Nephron progenitor cell (in vitro differentiated cells): ENCODE measurements at regions not wholly inside any gene's neighbourhood (a gene's known extent, or its start where the extent isn't known, plus 50 kb on each side); places are given as distances from the start of the nearest gene placed in this dataset.

ENCODE experiments used
- DNase-seq: peaks from one replicate; pipeline ENCODE4 v3.0.0; 2021
- H3K27ac Mint-ChIP-seq: 2 replicates; pipeline ENCODE4 v1.8.0; 2021; ENCODE audit warnings: mild to moderate bottlenecking, moderate library complexity, mixed read lengths
- H3K27me3 Mint-ChIP-seq: 2 replicates; pipeline ENCODE4 v1.8.0; 2021; ENCODE audit warnings: mild to moderate bottlenecking, low read depth, mixed read lengths; ENCODE audit not compliant: poor library complexity
- H3K36me3 Mint-ChIP-seq: 2 replicates; pipeline ENCODE4 v1.8.0; 2021; ENCODE audit warnings: low read depth, mixed read lengths
- H3K4me1 Mint-ChIP-seq: 2 replicates; pipeline ENCODE4 v1.8.0; 2021; ENCODE audit warnings: mixed read lengths
- H3K4me3 Mint-ChIP-seq: 2 replicates; pipeline ENCODE4 v1.8.0; 2021; ENCODE audit warnings: mild to moderate bottlenecking, moderate library complexity, mixed read lengths
- H3K9me3 Mint-ChIP-seq: 2 replicates; pipeline ENCODE4 v1.8.0; 2021; ENCODE audit warnings: mild to moderate bottlenecking, moderate library complexity, mixed read lengths
- TF ChIP-seq, protein P1 (sequence below): fragments of 200-600 bp; sonication (generic); IDR thresholded peaks from 2 replicates; pipeline ENCODE4 v1.5.0; 2021; ENCODE audit warnings: antibody characterized with exemption

DNA sequence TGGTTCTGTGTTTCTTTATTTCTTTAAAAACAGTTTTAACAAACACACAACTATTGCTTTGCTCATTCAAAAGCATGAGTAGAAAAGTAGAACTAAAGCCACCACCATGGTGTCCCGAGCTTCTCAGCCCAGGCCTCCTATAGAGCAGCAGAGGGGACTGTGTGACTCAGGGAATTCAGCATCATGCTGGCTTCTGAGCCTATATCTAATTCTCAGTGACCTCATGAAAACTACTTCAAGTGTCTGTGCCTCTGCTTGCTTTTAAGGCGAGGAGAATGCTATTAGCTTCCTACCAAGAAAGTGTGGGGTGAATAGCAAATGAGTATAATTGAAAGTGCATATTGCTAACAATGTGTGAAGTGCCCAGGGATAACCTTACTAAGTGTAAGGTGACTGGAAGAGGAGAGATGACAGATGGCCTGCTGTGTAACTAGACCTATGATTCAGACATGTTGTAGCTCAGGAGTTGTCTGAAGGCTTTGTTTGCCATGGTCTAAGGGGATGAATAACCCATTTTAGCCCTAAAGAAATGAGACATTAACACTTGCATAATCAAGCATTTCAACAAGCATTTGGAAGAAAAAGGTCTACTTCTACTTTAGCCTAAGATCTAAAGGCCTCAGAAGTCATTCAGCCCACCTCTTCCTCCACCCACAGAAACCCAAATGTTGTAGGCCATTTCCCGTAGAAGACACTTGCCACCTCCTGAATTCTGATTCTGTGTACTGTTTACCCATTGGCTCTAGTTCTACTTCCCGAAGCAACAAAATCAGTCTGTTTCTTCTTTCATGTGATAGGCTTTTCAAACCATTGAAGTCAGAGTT, 121.5 kb upstream of the ARG1 start:
- TF ChIP-seq, protein P1, sequence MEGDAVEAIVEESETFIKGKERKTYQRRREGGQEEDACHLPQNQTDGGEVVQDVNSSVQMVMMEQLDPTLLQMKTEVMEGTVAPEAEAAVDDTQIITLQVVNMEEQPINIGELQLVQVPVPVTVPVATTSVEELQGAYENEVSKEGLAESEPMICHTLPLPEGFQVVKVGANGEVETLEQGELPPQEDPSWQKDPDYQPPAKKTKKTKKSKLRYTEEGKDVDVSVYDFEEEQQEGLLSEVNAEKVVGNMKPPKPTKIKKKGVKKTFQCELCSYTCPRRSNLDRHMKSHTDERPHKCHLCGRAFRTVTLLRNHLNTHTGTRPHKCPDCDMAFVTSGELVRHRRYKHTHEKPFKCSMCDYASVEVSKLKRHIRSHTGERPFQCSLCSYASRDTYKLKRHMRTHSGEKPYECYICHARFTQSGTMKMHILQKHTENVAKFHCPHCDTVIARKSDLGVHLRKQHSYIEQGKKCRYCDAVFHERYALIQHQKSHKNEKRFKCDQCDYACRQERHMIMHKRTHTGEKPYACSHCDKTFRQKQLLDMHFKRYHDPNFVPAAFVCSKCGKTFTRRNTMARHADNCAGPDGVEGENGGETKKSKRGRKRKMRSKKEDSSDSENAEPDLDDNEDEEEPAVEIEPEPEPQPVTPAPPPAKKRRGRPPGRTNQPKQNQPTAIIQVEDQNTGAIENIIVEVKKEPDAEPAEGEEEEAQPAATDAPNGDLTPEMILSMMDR, result no peak
- H3K4me3 Mint-ChIP-seq, result no peak overlapping the region
- H3K27me3 Mint-ChIP-seq, result peaks cover 8% of the 10 kb centered on the region
- H3K27ac Mint-ChIP-seq, result no peak overlapping the region
- no peaks in the 10 kb centered on the region for H3K4me1 Mint-ChIP-seq
- no peaks in the 10 kb centered on the region for H3K9me3 Mint-ChIP-seq
- DNase-seq, result no peak
- no peaks in the 10 kb centered on the region for H3K36me3 Mint-ChIP-seq

DNA sequence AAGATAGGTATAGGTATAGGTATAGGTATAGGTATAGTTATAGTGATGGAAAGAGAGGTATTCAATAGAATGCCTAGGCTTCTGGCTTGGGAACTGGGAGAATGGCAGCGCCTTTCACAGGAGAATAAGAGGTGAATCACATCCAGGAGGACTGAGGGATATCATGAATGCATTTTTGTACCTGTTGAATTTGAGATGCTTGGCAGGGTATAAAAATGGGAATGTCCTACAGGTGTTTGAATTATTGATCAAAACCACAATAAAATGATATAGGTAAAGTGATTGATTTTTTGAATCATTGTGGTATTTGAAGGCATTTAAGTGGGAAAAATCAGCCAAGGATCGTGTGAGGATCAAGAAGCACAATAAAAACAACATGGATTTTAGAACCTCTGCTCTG, 119.2 kb upstream of the ARG1 start:
- Mint-ChIP-seq H3K36me3 (no peaks in the 10 kb centered on the region), H3K27ac (no peak overlapping the region), H3K4me3 (no peak overlapping the region), H3K9me3 (no peaks in the 10 kb centered on the region), H3K27me3 (peaks cover 4% of the 10 kb centered on the region), H3K4me1 (no peaks in the 10 kb centered on the region)
- no peak for DNase-seq
- TF ChIP-seq, protein P1, result no peak

- Mint-ChIP-seq H3K4me1 (peaks cover 11% of the 10 kb centered on the region), H3K4me3 (no peak overlapping the region), H3K9me3 (no peaks in the 10 kb centered on the region), H3K36me3 (no peaks in the 10 kb centered on the region), H3K27ac (no peak overlapping the region), H3K27me3 (no peaks in the 10 kb centered on the region)
- TF ChIP-seq, protein P1, result no peak
- no peak for DNase-seq
Observed at GRCh38 chr6:131456565-131456964, 116.5 kb upstream of the ARG1 start.

DNA sequence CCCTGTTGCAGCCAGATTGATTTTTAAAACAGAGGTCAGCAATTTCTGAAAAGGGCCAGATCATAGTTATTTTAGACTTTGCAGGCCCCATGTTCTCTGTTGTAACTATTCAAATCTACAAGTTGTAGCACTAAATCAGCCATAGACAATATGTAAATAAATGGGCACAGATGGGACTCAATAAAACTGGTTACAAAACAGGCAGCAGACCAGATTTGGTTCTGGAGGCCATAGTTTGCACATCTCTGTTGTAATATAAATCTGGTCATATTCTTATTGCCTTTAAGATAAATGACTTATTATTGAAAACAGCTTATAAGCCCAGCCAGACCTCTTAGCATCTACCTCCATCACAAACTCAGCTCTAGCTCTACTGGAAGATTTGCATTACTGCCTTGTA, 114.0 kb upstream of the ARG1 start:
- peaks cover 4% of the 10 kb centered on the region for H3K27me3 Mint-ChIP-seq
- no peaks in the 10 kb centered on the region for H3K9me3 Mint-ChIP-seq
- no peaks in the 10 kb centered on the region for H3K36me3 Mint-ChIP-seq
- no peak overlapping the region for H3K4me3 Mint-ChIP-seq
- peaks cover 11% of the 10 kb centered on the region for H3K4me1 Mint-ChIP-seq
- H3K27ac Mint-ChIP-seq, result no peak overlapping the region
- no peak for DNase-seq
- TF ChIP-seq, protein P1, result no peak

GRCh38 chr6:131460614-131461000, 112.4 kb upstream of the ARG1 start:
- TF ChIP-seq, protein P1, result no peak
- H3K27ac Mint-ChIP-seq, result no peak overlapping the region
- H3K36me3 Mint-ChIP-seq, result no peaks in the 10 kb centered on the region
- peaks cover 11% of the 10 kb centered on the region for H3K4me1 Mint-ChIP-seq
- H3K9me3 Mint-ChIP-seq, result no peaks in the 10 kb centered on the region
- peaks cover 4% of the 10 kb centered on the region for H3K27me3 Mint-ChIP-seq
- DNase-seq, result no peak
- H3K4me3 Mint-ChIP-seq, result no peak overlapping the region

GRCh38 chr6:131469130-131469529, 103.9 kb upstream of the ARG1 start:
- DNase-seq, result no peak
- Mint-ChIP-seq H3K27me3 (no peaks in the 10 kb centered on the region), H3K27ac (no peak overlapping the region), H3K4me3 (no peak overlapping the region), H3K36me3 (peaks cover 4% of the 10 kb centered on the region), H3K4me1 (peaks cover 12% of the 10 kb centered on the region), H3K9me3 (peaks cover 14% of the 10 kb centered on the region)
- TF ChIP-seq, protein P1, result no peak
